H1 (cell line): ENCODE measurements at regions not wholly inside any gene's neighbourhood (a gene's known extent, or its start where the extent isn't known, plus 50 kb on each side); places are given as distances from the start of the nearest gene placed in this dataset.
A peak's percentile ranks its signal among the peaks of the same experiment; 100 is the strongest.

Source experiments
- CTCF ChIA-PET: fragments of 300-600 bp; sonication (Branson Sonifier 250); formaldehyde crosslinking; loops from one replicate; lab custom pipeline; 2021; ENCODE audit not compliant: partially characterized antibody; lab: Charles Lee
- POLR2A ChIA-PET: fragments of 300-600 bp; sonication (Branson Sonifier 250); formaldehyde crosslinking; loops from one replicate; lab custom pipeline; 2021; ENCODE audit warnings: inconsistent platforms; ENCODE audit not compliant: partially characterized antibody; lab: Charles Lee
- DNase-seq, 2 experiments: peaks; one replicate each; pipeline versions ENCODE4 v3.0.0 to v3.0.0-alpha.2; 2010 to 2022; ENCODE audit warnings: low spot score in 2 of 2, low read depth in 1 of 2, mixed read lengths in 1 of 2
- FAIRE-seq: peaks from 2 replicates; lab custom pipeline; 2011; peaks lifted over from hg19 to GRCh38; lab: Jason Lieb, UNC
- H2AFZ ChIP-seq: 2 replicates; pipeline ENCODE4 v1.8.1; 2012; ENCODE audit warnings: low read length, inconsistent platforms
- H2AK5ac ChIP-seq: 2 replicates; pipeline ENCODE4 v1.6.1; 2013; ENCODE audit warnings: low read depth, low read length
- H2BK120ac ChIP-seq: replicated peaks from 2 replicates; pipeline ENCODE3; 2013; ENCODE audit warnings: low read depth, low read length, inconsistent platforms
- H2BK12ac ChIP-seq: 2 replicates; pipeline ENCODE4 v1.6.1; 2013; ENCODE audit warnings: low read depth, low read length
- H2BK15ac ChIP-seq: 2 replicates; pipeline ENCODE4 v1.6.1; 2013; ENCODE audit warnings: low read length
- H2BK20ac ChIP-seq: 2 replicates; pipeline ENCODE4 v1.6.1; 2013; ENCODE audit warnings: low read length
- H2BK5ac ChIP-seq: 2 replicates; pipeline ENCODE4 v1.6.1; 2013; ENCODE audit warnings: low read depth, low read length
- H3K14ac ChIP-seq: 2 replicates; pipeline ENCODE4 v1.6.1; 2013; ENCODE audit warnings: inconsistent platforms; ENCODE audit not compliant: insufficient read length
- H3K18ac ChIP-seq: 2 replicates; pipeline ENCODE4 v1.6.1; 2013; ENCODE audit warnings: low read length; ENCODE audit errors: extremely low read depth
- H3K23ac ChIP-seq: 2 replicates; pipeline ENCODE4 v1.6.1; 2013; ENCODE audit warnings: inconsistent platforms; ENCODE audit not compliant: insufficient read length
- H3K23me2 ChIP-seq: 2 replicates; pipeline ENCODE4 v1.6.1; 2013; ENCODE audit warnings: low read depth, low read length
- H3K27ac ChIP-seq: 2 replicates; pipeline ENCODE4 v1.6.1; 2011; ENCODE audit warnings: low read depth, low read length, inconsistent platforms
- H3K27me3 ChIP-seq, 4 experiments: replicated peaks in 1 of 4; 1 replicate in 1 of 4; 2 replicates in 3 of 4; pipeline versions ENCODE4 v1.6.1 to v1.8.1; 2011 to 2013; ENCODE audit warnings: low read length in 3 of 4, mild to moderate bottlenecking in 3 of 4, inconsistent platforms in 2 of 4, mixed read lengths in 2 of 4, moderate library complexity in 1 of 4; ENCODE audit not compliant: control insufficient read depth in 3 of 4, insufficient read depth in 3 of 4; ENCODE audit errors: extremely low read depth in 1 of 4
- H3K36me3 ChIP-seq, 4 experiments: 2 replicates each; pipeline versions ENCODE4 v1.6.1 to v1.8.1; 2011 to 2013; ENCODE audit warnings: mild to moderate bottlenecking in 4 of 4, low read length in 3 of 4, moderate library complexity in 2 of 4, control low read depth in 1 of 4, inconsistent platforms in 1 of 4; ENCODE audit not compliant: insufficient read depth in 4 of 4, control insufficient read depth in 2 of 4
- H3K4ac ChIP-seq: replicated peaks from 2 replicates; pipeline ENCODE3; 2013; ENCODE audit warnings: low read length, low read depth, mixed read lengths, inconsistent platforms; ENCODE audit not compliant: insufficient read length
- H3K4me1 ChIP-seq, 4 experiments: replicated peaks in 1 of 4; 1 replicate in 1 of 4; 2 replicates in 3 of 4; pipeline versions ENCODE4 v1.6.1 to v1.8.1; 2011 to 2013; ENCODE audit warnings: low read length in 3 of 4, inconsistent platforms in 2 of 4, mixed read lengths in 1 of 4; ENCODE audit not compliant: insufficient read depth in 4 of 4, control insufficient read depth in 3 of 4
- H3K4me2 ChIP-seq, 2 experiments: 2 replicates each; pipeline versions ENCODE4 v1.6.1 to v1.8.1; 2011 to 2013; ENCODE audit warnings: low read depth in 2 of 2, low read length in 2 of 2, control low read depth in 1 of 2, inconsistent platforms in 1 of 2, mild to moderate bottlenecking in 1 of 2; ENCODE audit not compliant: insufficient read depth in 1 of 2
- H3K4me3 ChIP-seq, 4 experiments: fragments of 200-600, 300-600 bp in 1 of 4; sonication (generic), shearing (Covaris generic), sonication (Bioruptor Twin) in 1 of 4; 2 replicates each; pipeline versions ENCODE4 v1.5.1 to v1.8.1; 2011 to 2016; ENCODE audit warnings: low read length in 4 of 4, low read depth in 3 of 4, control low read depth in 2 of 4, inconsistent platforms in 2 of 4, mild to moderate bottlenecking in 2 of 4, mixed read lengths in 1 of 4, moderate library complexity in 1 of 4; ENCODE audit not compliant: insufficient read depth in 2 of 4; ENCODE audit errors: extremely low read depth in 1 of 4
- H3K56ac ChIP-seq: replicated peaks from 2 replicates; pipeline ENCODE3; 2013; ENCODE audit warnings: low read depth, mild to moderate bottlenecking, mixed read lengths, low read length, inconsistent platforms; ENCODE audit not compliant: insufficient read length
- H3K79me1 ChIP-seq: 2 replicates; pipeline ENCODE4 v1.6.1; 2013; ENCODE audit warnings: low read depth, low read length, control low read depth
- H3K79me2 ChIP-seq, 2 experiments: 2 replicates each; pipeline versions ENCODE4 v1.6.1 to v1.8.1; 2012 to 2013; ENCODE audit warnings: low read length in 2 of 2, mild to moderate bottlenecking in 2 of 2, inconsistent platforms in 1 of 2; ENCODE audit not compliant: insufficient read depth in 2 of 2, control insufficient read depth in 1 of 2
- H3K9ac ChIP-seq, 4 experiments: replicated peaks in 1 of 4; 1 replicate in 1 of 4; 2 replicates in 3 of 4; pipeline versions ENCODE4 v1.6.1 to v1.8.1; 2011 to 2013; ENCODE audit warnings: low read depth in 3 of 4, low read length in 3 of 4, control low read depth in 2 of 4, mild to moderate bottlenecking in 2 of 4, moderate library complexity in 2 of 4, inconsistent platforms in 1 of 4; ENCODE audit errors: extremely low read depth in 1 of 4
- H3K9me3 ChIP-seq, 2 experiments: 2 replicates each; pipeline versions ENCODE4 v1.6.1 to v1.8.1; 2012 to 2013; ENCODE audit warnings: mild to moderate bottlenecking in 2 of 2, moderate library complexity in 2 of 2, control low read depth in 1 of 2, inconsistent platforms in 1 of 2, low read depth in 1 of 2, low read length in 1 of 2, mixed read lengths in 1 of 2; ENCODE audit not compliant: insufficient read depth in 2 of 2
- H4K20me1 ChIP-seq, 2 experiments: replicated peaks in 1 of 2; 2 replicates each; pipeline versions ENCODE3 to v1.8.1; 2011 to 2013; ENCODE audit warnings: inconsistent platforms in 2 of 2, low read length in 2 of 2, mild to moderate bottlenecking in 1 of 2; ENCODE audit not compliant: insufficient read depth in 2 of 2, control insufficient read depth in 1 of 2
- H4K5ac ChIP-seq: 2 replicates; pipeline ENCODE4 v1.6.1; 2013; ENCODE audit warnings: low read length, low read depth, mixed read lengths, inconsistent platforms; ENCODE audit not compliant: insufficient read length
- H4K8ac ChIP-seq: 2 replicates; pipeline ENCODE4 v1.8.0; 2013; ENCODE audit warnings: mild to moderate bottlenecking, moderate library complexity, low read length, inconsistent platforms; ENCODE audit not compliant: insufficient read depth; ENCODE audit errors: extremely low read depth
- H4K91ac ChIP-seq: replicated peaks from 2 replicates; pipeline ENCODE3; 2013; ENCODE audit warnings: low read length, mixed read lengths, inconsistent platforms; ENCODE audit not compliant: insufficient read length
- BCL11A ChIP-seq, 2 experiments: IDR thresholded peaks; one replicate each; pipeline ENCODE4 v1.6.1; 2011; ENCODE audit warnings: low read depth in 2 of 2, low read length in 2 of 2, mild to moderate bottlenecking in 2 of 2
- E2F6 ChIP-seq: IDR thresholded peaks from 2 replicates; pipeline ENCODE4 v1.6.1; 2012; ENCODE audit warnings: inconsistent platforms
- FOSL1 ChIP-seq: IDR thresholded peaks from 2 replicates; pipeline ENCODE4 v1.6.1; 2011; ENCODE audit warnings: mild to moderate bottlenecking, low read depth, low read length, moderate library complexity; ENCODE audit not compliant: insufficient read depth
- GABPA ChIP-seq: IDR thresholded peaks from 2 replicates; pipeline ENCODE4 v1.6.1; 2011; ENCODE audit warnings: mild to moderate bottlenecking, low read length, moderate library complexity, borderline replicate concordance; ENCODE audit not compliant: insufficient read depth
- GTF2F1 ChIP-seq: IDR thresholded peaks from 2 replicates; pipeline ENCODE4 v1.6.1; 2012; ENCODE audit warnings: low read depth, low read length, improper control_type of control experiment, borderline replicate concordance
- HDAC2 ChIP-seq, 2 experiments: fragments of 300-600 bp in 1 of 2; sonication (generic) in 1 of 2; IDR thresholded peaks; 2 replicates each; pipeline ENCODE4 v1.6.1; 2011 to 2012; ENCODE audit warnings: low read depth in 2 of 2, low read length in 2 of 2, mild to moderate bottlenecking in 2 of 2, moderate library complexity in 2 of 2, borderline replicate concordance in 1 of 2, inconsistent platforms in 1 of 2
- KDM1A ChIP-seq: fragments of 200-600, 300-600 bp; sonication (generic); IDR thresholded peaks from 2 replicates; pipeline ENCODE4 v1.7.1; 2016; ENCODE audit warnings: mild to moderate bottlenecking, low read length, borderline replicate concordance
- KDM4A ChIP-seq: IDR thresholded peaks from one replicate; pipeline ENCODE4 v1.7.1; 2012; ENCODE audit warnings: low read depth, mild to moderate bottlenecking, moderate library complexity, low read length, inconsistent platforms; ENCODE audit not compliant: severe bottlenecking
- KDM5A ChIP-seq: fragments of 200-600 bp; IDR thresholded peaks from 2 replicates; pipeline ENCODE4 v1.7.1; 2012; ENCODE audit warnings: mild to moderate bottlenecking, low read length, inconsistent platforms, mixed read lengths
- NRF1 ChIP-seq: IDR thresholded peaks from 2 replicates; pipeline ENCODE4 v1.6.1; 2011; ENCODE audit warnings: mild to moderate bottlenecking, low read depth, low read length, improper control_type of control experiment
- POLR2AphosphoS5 ChIP-seq: IDR thresholded peaks from 2 replicates; pipeline ENCODE4 v1.6.1; 2011; ENCODE audit warnings: low read depth, low read length
- SIN3A ChIP-seq, 2 experiments: IDR thresholded peaks in 1 of 2; conservative IDR thresholded peaks in 1 of 2; 2 replicates each; pipeline ENCODE4 v1.6.1; 2011 to 2012; ENCODE audit warnings: low read length in 2 of 2, improper control_type of control experiment in 1 of 2, low read depth in 1 of 2, mild to moderate bottlenecking in 1 of 2
- TAF1 ChIP-seq: IDR thresholded peaks from 2 replicates; pipeline ENCODE4 v1.6.1; 2011; ENCODE audit warnings: mild to moderate bottlenecking, low read depth, low read length
- TCF12 ChIP-seq: IDR thresholded peaks from 2 replicates; pipeline ENCODE4 v1.6.1; 2011; ENCODE audit warnings: low read depth, mild to moderate bottlenecking, low read length
- WGBS, 2 experiments: shearing (Covaris generic) in 1 of 2; methylation state at CpG; one replicate each; pipeline versions ENCODE4 v1.1.6 to v1.1.7; 2013 to 2015; ENCODE audit warnings: low lambda C conversion rate in 2 of 2, mixed read lengths in 2 of 2, inconsistent platforms in 1 of 2, low coverage in 1 of 2, missing lambda C conversion rate in 1 of 2; ENCODE audit not compliant: insufficient replicate concordance in 2 of 2, insufficient coverage in 1 of 2, insufficient read length in 1 of 2; ENCODE audit errors: extremely low coverage in 1 of 2, missing lambda C conversion rate in 1 of 2; 5-methylcytosine and 5-hydroxymethylcytosine counted together

- Histone ChIP-seq H3K23ac (no peak overlapping the region), H3K4me1 (peaks cover 0 to 6% (median 0%) of the 10 kb centered on the region in 4 experiments; a peak in 1 of 7 replicates), H2AK5ac (peak overlapping the region; percentile 89; the same call in 1 of the 2 replicates), H2AFZ (0 out of 2 replicates have a peak overlapping the region, but pooled peaks have one; percentile 10), H3K4ac (no peak overlapping the region), H4K5ac (no peak overlapping the region), H3K23me2 (no peaks in the 10 kb centered on the region), H3K56ac (no peak overlapping the region), H2BK12ac (no peak overlapping the region), H2BK120ac (no peak overlapping the region), H2BK5ac (no peak overlapping the region), H3K4me2 (no peak overlapping the region), H3K27ac (no peak overlapping the region), H4K8ac (no peak overlapping the region), H3K18ac (no peak overlapping the region), H3K9me3 (peaks cover under 1 to 1% of the 10 kb centered on the region in 2 experiments; a peak in 1 of 4 replicates), H3K79me2 (no peaks in the 10 kb centered on the region), H2BK15ac (no peak overlapping the region), H4K20me1 (no peaks in the 10 kb centered on the region), H3K27me3 (no peaks in the 10 kb centered on the region), H3K9ac (no peak overlapping the region), H3K36me3 (no peaks in the 10 kb centered on the region), H3K79me1 (no peaks in the 10 kb centered on the region), H4K91ac (no peak overlapping the region), H2BK20ac (no peak overlapping the region), H3K14ac (no peak overlapping the region), H3K4me3 (no peak overlapping the region)
- POLR2A ChIA-PET = no interaction called here
- DNase-seq (no peak), FAIRE-seq (no peak)
- 80% methylated on average over 6 of the region's 7 CpGs; no CpG with 5 or more reads in 1 of the 2 experiments for WGBS, 2 experiments
- CTCF ChIA-PET = no interaction called here
- TF ChIP-seq NRF1 = no peak
- TF ChIP-seq FOSL1 = no peak
- TF ChIP-seq SIN3A (conservative IDR thresholded peaks at IDR 0.05 in 1 of 2, IDR thresholded peaks at IDR 0.05 in 1 of 2; ENCODE audit: low read depth in 1 of 2, low read length in 2 of 2) = no peak
- no peak for TF ChIP-seq TAF1
- no peak for TF ChIP-seq HDAC2 (IDR thresholded peaks at IDR 0.05; ENCODE audit: borderline replicate concordance in 1 of 2, low read depth in 2 of 2, low read length in 2 of 2)
- no peak for TF ChIP-seq TCF12
- no peak for TF ChIP-seq GABPA
- TF ChIP-seq BCL11A (IDR thresholded peaks at IDR 0.05; ENCODE audit: low read depth in 2 of 2, low read length in 2 of 2) = no peak
- no peak for TF ChIP-seq POLR2AphosphoS5
- TF ChIP-seq KDM4A = no peak
- TF ChIP-seq KDM1A = no peak
- no peak for TF ChIP-seq GTF2F1
- no peak for TF ChIP-seq KDM5A
- TF ChIP-seq E2F6 = no peak
These were observed 311.8 kb upstream of the AMIGO2 start for GRCh38 chr12:47391566-47391965.
